HG03095 (cell line): ENCODE measurements at regions not wholly inside any gene's neighbourhood (a gene's known extent, or its start where the extent isn't known, plus 50 kb on each side); places are given as distances from the start of the nearest gene placed in this dataset.
A peak's percentile ranks its signal among the peaks of the same experiment; 100 is the strongest.

Source experiments
- ATAC-seq: cut with Tn5 transposase; IDR thresholded peaks from one replicate; pipeline ENCODE4 v1.9.1; 2021; ENCODE audit warnings: moderate library complexity; ENCODE audit not compliant: unreplicated experiment

GRCh38 chr2:212712466-212712865 lies 173.9 kb upstream of the ERBB4 start:
- ATAC-seq, result no peak

GRCh38 chr2:212711856-212712255 lies 173.3 kb upstream of the ERBB4 start:
- ATAC-seq, result no peak

GRCh38 chr2:212709280-212709679 lies 170.7 kb upstream of the ERBB4 start:
- ATAC-seq, result no peak

- no peak for ATAC-seq
Measured at GRCh38 chr2:212708355-212708754, 169.8 kb upstream of the ERBB4 start.

- no peak for ATAC-seq
Measured at GRCh38 chr2:212695426-212695825, 156.8 kb upstream of the ERBB4 start.

GRCh38 chr2:212694398-212694797 lies 155.8 kb upstream of the ERBB4 start:
- no peak for ATAC-seq

GRCh38 chr2:212692466-212692865 lies 153.9 kb upstream of the ERBB4 start:
- ATAC-seq, result no peak

- ATAC-seq, result peak; percentile 52
Measured at GRCh38 chr2:212686285-212686895, 147.8 kb upstream of the ERBB4 start.

GRCh38 chr2:212683346-212684097 lies 144.9 kb upstream of the ERBB4 start:
- no peak for ATAC-seq

GRCh38 chr2:212682937-212683336 lies 144.3 kb upstream of the ERBB4 start:
- ATAC-seq, result no peak

- no peak for ATAC-seq
Measured at GRCh38 chr2:212677466-212677865, 138.9 kb upstream of the ERBB4 start.

GRCh38 chr2:212672186-212672585 lies 133.6 kb upstream of the ERBB4 start:
- no peak for ATAC-seq

- ATAC-seq, result no peak
Measured at GRCh38 chr2:212669761-212670160, 131.2 kb upstream of the ERBB4 start.

GRCh38 chr2:212667751-212668316 lies 129.2 kb upstream of the ERBB4 start:
- ATAC-seq, result no peak

- no peak for ATAC-seq
Measured at GRCh38 chr2:212665948-212666347, 127.3 kb upstream of the ERBB4 start.

- ATAC-seq, result no peak
Measured at GRCh38 chr2:212659441-212659840, 120.8 kb upstream of the ERBB4 start.

- ATAC-seq, result no peak
Measured at GRCh38 chr2:212649646-212650045, 111.0 kb upstream of the ERBB4 start.

GRCh38 chr2:212646698-212647366 lies 108.2 kb upstream of the ERBB4 start:
- no peak for ATAC-seq

GRCh38 chr2:212644195-212644837 lies 105.7 kb upstream of the ERBB4 start:
- no peak for ATAC-seq

- ATAC-seq, result no peak
Measured at GRCh38 chr2:212640428-212640827, 101.8 kb upstream of the ERBB4 start.

GRCh38 chr2:212638694-212639093 lies 100.1 kb upstream of the ERBB4 start:
- ATAC-seq, result no peak
